H9 (cell line): ENCODE measurements at regions not wholly inside any gene's neighbourhood (a gene's known extent, or its start where the extent isn't known, plus 50 kb on each side); places are given as distances from the start of the nearest gene placed in this dataset.

Experiments
- DNase-seq: peaks from one replicate; pipeline ENCODE4 v3.0.0-alpha.2; 2017
- H2AFZ ChIP-seq: one replicate; pipeline ENCODE4 v1.6.1; 2013; ENCODE audit warnings: mild to moderate bottlenecking, low read length, control low read depth, moderate library complexity
- H2AK5ac ChIP-seq: 2 replicates; pipeline ENCODE4 v1.6.1; 2013; ENCODE audit warnings: low read length, control low read depth, mixed read lengths; ENCODE audit not compliant: insufficient read length
- H2BK120ac ChIP-seq: one replicate; pipeline ENCODE4 v1.6.1; 2013; ENCODE audit warnings: low read depth, mild to moderate bottlenecking, low read length, control low read depth, inconsistent platforms; ENCODE audit not compliant: poor library complexity, severe bottlenecking
- H2BK12ac ChIP-seq: 2 replicates; pipeline ENCODE4 v1.6.1; 2013; ENCODE audit warnings: low read length, control low read depth, mixed read lengths, low read depth; ENCODE audit not compliant: insufficient read length
- H2BK15ac ChIP-seq: 2 replicates; pipeline ENCODE4 v1.6.1; 2013; ENCODE audit warnings: low read depth, low read length, control low read depth
- H2BK20ac ChIP-seq: one replicate; pipeline ENCODE4 v1.6.1; 2013; ENCODE audit warnings: low read depth, mild to moderate bottlenecking, low read length, control low read depth, inconsistent platforms; ENCODE audit not compliant: poor library complexity, severe bottlenecking
- H2BK5ac ChIP-seq: 2 replicates; pipeline ENCODE4 v1.6.1; 2013; ENCODE audit warnings: low read length, control low read depth, mixed read lengths; ENCODE audit not compliant: insufficient read length
- H3K14ac ChIP-seq: 2 replicates; pipeline ENCODE4 v1.6.1; 2013; ENCODE audit warnings: low read length, control low read depth; ENCODE audit not compliant: insufficient read depth
- H3K18ac ChIP-seq: 2 replicates; pipeline ENCODE4 v1.6.1; 2013; ENCODE audit warnings: low read depth, mild to moderate bottlenecking, mixed read lengths, low read length, control low read depth; ENCODE audit not compliant: insufficient read length
- H3K23ac ChIP-seq: 2 replicates; pipeline ENCODE4 v1.6.1; 2013; ENCODE audit warnings: low read length, control low read depth, mixed read lengths, low read depth; ENCODE audit not compliant: insufficient read length
- H3K23me2 ChIP-seq: 2 replicates; pipeline ENCODE4 v1.6.1; 2013; ENCODE audit warnings: low read depth, mild to moderate bottlenecking, mixed read lengths, low read length, control low read depth; ENCODE audit not compliant: insufficient read length, poor library complexity, severe bottlenecking
- H3K27ac ChIP-seq: 2 replicates; pipeline ENCODE4 v1.5.1; 2013; ENCODE audit warnings: low read length, control low read depth, mixed read lengths, low read depth; ENCODE audit not compliant: insufficient read length
- H3K27me3 ChIP-seq: 2 replicates; pipeline ENCODE4 v1.6.1; 2013; ENCODE audit warnings: low read length, control low read depth, inconsistent platforms; ENCODE audit not compliant: insufficient read depth
- H3K4ac ChIP-seq: 2 replicates; pipeline ENCODE4 v1.6.1; 2013; ENCODE audit warnings: low read depth, mild to moderate bottlenecking, control low read depth, inconsistent platforms, low read length, moderate library complexity
- H3K4me1 ChIP-seq: 2 replicates; pipeline ENCODE4 v1.6.1; 2013; ENCODE audit warnings: low read length, control low read depth, inconsistent platforms; ENCODE audit not compliant: insufficient read depth
- H3K4me2 ChIP-seq: 2 replicates; pipeline ENCODE4 v1.6.1; 2013; ENCODE audit warnings: low read length, control low read depth, mixed read lengths; ENCODE audit not compliant: insufficient read length, insufficient read depth
- H3K56ac ChIP-seq: 2 replicates; pipeline ENCODE4 v1.6.1; 2013; ENCODE audit warnings: low read depth, mild to moderate bottlenecking, mixed read lengths, low read length, control low read depth; ENCODE audit not compliant: insufficient read length
- H3K79me1 ChIP-seq: 2 replicates; pipeline ENCODE4 v1.6.1; 2013; ENCODE audit warnings: low read depth, mild to moderate bottlenecking, moderate library complexity, low read length, control low read depth, inconsistent platforms; ENCODE audit not compliant: insufficient read depth, poor library complexity, severe bottlenecking
- H3K79me2 ChIP-seq: 2 replicates; pipeline ENCODE4 v1.6.1; 2013; ENCODE audit warnings: low read length, control low read depth, inconsistent platforms; ENCODE audit not compliant: insufficient read depth
- H3K9ac ChIP-seq: 2 replicates; pipeline ENCODE4 v1.6.1; 2013; ENCODE audit warnings: low read length, control low read depth, mixed read lengths; ENCODE audit not compliant: insufficient read length; ENCODE audit errors: extremely low read depth
- H3K9me3 ChIP-seq: one replicate; pipeline ENCODE4 v1.6.1; 2013; ENCODE audit warnings: low read depth, low read length, inconsistent platforms; ENCODE audit not compliant: control insufficient read depth
- H3T11ph ChIP-seq: one replicate; pipeline ENCODE4 v1.6.1; 2013; ENCODE audit warnings: mild to moderate bottlenecking, low read length, control low read depth, inconsistent platforms
- H4K20me1 ChIP-seq: one replicate; pipeline ENCODE4 v1.6.1; 2013; ENCODE audit not compliant: control insufficient read depth, insufficient read length, insufficient read depth
- H4K5ac ChIP-seq: 2 replicates; pipeline ENCODE4 v1.6.1; 2013; ENCODE audit warnings: low read depth, mild to moderate bottlenecking, mixed read lengths, low read length, control low read depth; ENCODE audit not compliant: insufficient read length
- H4K8ac ChIP-seq: replicated peaks from 2 replicates; pipeline ENCODE4 v1.6.1; 2013; ENCODE audit warnings: low read length, control low read depth, mixed read lengths, low read depth; ENCODE audit not compliant: insufficient read length
- H4K91ac ChIP-seq: 2 replicates; pipeline ENCODE4 v1.6.1; 2013; ENCODE audit warnings: low read depth, mild to moderate bottlenecking, moderate library complexity, mixed read lengths, low read length, control low read depth; ENCODE audit not compliant: insufficient read length
- H3K27ac Mint-ChIP-seq, 3 experiments: 2 replicates in 2 of 3; 3 replicates in 1 of 3; pipeline ENCODE4 v1.8.0; 2020 to 2021; ENCODE audit warnings: mixed read lengths in 3 of 3, mild to moderate bottlenecking in 1 of 3, moderate library complexity in 1 of 3
- H3K27me3 Mint-ChIP-seq: 2 replicates; pipeline ENCODE4 v1.8.0; 2021; ENCODE audit warnings: low read depth, mild to moderate bottlenecking, moderate library complexity, mixed read lengths
- H3K36me3 Mint-ChIP-seq, 3 experiments: 2 replicates in 2 of 3; 3 replicates in 1 of 3; pipeline ENCODE4 v1.8.0; 2020 to 2021; ENCODE audit warnings: low read depth in 3 of 3, mixed read lengths in 3 of 3; ENCODE audit not compliant: insufficient read depth in 1 of 3
- H3K4me1 Mint-ChIP-seq, 2 experiments: 2 replicates each; pipeline ENCODE4 v1.8.0; 2020; ENCODE audit warnings: mixed read lengths in 2 of 2
- H3K4me3 Mint-ChIP-seq, 2 experiments: 2 replicates in 1 of 2; 3 replicates in 1 of 2; pipeline ENCODE4 v1.8.0; 2020 to 2021; ENCODE audit warnings: mild to moderate bottlenecking in 2 of 2, mixed read lengths in 2 of 2, moderate library complexity in 1 of 2
- H3K9me3 Mint-ChIP-seq, 2 experiments: 2 replicates in 1 of 2; 3 replicates in 1 of 2; pipeline ENCODE4 v1.8.0; 2020; ENCODE audit warnings: mild to moderate bottlenecking in 2 of 2, mixed read lengths in 2 of 2, moderate library complexity in 1 of 2
- CTCF ChIP-seq: fragments of 200-600 bp; sonication (generic); conservative IDR thresholded peaks from 3 replicates; pipeline ENCODE4 v1.8.0; 2021; ENCODE audit warnings: antibody characterized with exemption, mild to moderate bottlenecking
- WGBS: extraction: QIAGEN DNeasy Blood & Tissue Kit; methylation state at CpG from one replicate; pipeline ENCODE4 v1.1.7; 2013; ENCODE audit warnings: missing lambda C conversion rate, low lambda C conversion rate, mixed read lengths; ENCODE audit not compliant: insufficient read length; ENCODE audit errors: extremely low coverage; 5-methylcytosine and 5-hydroxymethylcytosine counted together

GRCh38 chr1:29632806-29633615 is 396.7 kb downstream of the PTPRU start:
- DNase-seq, result peak; percentile 20
- WGBS, result no CpG with 5 or more reads among the region's 11 CpGs
- no peaks in the 10 kb centered on the region for H3K4me1 ChIP-seq

More at GRCh38 chr1:29632806-29633615, 396.7 kb downstream of the PTPRU start:
- H4K20me1 ChIP-seq, result no peaks in the 10 kb centered on the region
- no peaks in the 10 kb centered on the region for H3K79me2 ChIP-seq
- no peak overlapping the region for H3T11ph ChIP-seq
- Mint-ChIP-seq H3K9me3 (no peaks in the 10 kb centered on the region), H3K36me3 (no peaks in the 10 kb centered on the region), H3K4me1 (peaks cover 0 to 5% of the 10 kb centered on the region in 2 experiments; a peak in 2 of 4 replicates), H3K4me3 (no peak overlapping the region), H3K27ac (no peak overlapping the region; a peak in 1 of 7 replicates), H3K27me3 (no peaks in the 10 kb centered on the region; the same call in 1 of the 2 replicates)
- no peak overlapping the region for H2BK12ac ChIP-seq
- no peak overlapping the region for H3K4me2 ChIP-seq
- no peak overlapping the region for H3K56ac ChIP-seq
- no peak overlapping the region for H3K4ac ChIP-seq
- no peak overlapping the region for H4K91ac ChIP-seq
- H3K23me2 ChIP-seq, result no peaks in the 10 kb centered on the region
- H3K79me1 ChIP-seq, result no peaks in the 10 kb centered on the region
- no peak overlapping the region for H3K27ac ChIP-seq
- H3K14ac ChIP-seq, result no peak overlapping the region
- no peak overlapping the region for H2AFZ ChIP-seq
- no peak overlapping the region for H2BK20ac ChIP-seq
- H4K8ac ChIP-seq, result no peak overlapping the region
- no peak overlapping the region for H2AK5ac ChIP-seq
- H2BK120ac ChIP-seq, result no peak overlapping the region
- no peak overlapping the region for H3K18ac ChIP-seq
- TF ChIP-seq CTCF, result no peak
- no peak overlapping the region for H2BK5ac ChIP-seq
- no peaks in the 10 kb centered on the region for H3K9me3 ChIP-seq
- no peaks in the 10 kb centered on the region for H3K27me3 ChIP-seq
- H4K5ac ChIP-seq, result no peak overlapping the region
- no peak overlapping the region for H2BK15ac ChIP-seq
- no peak overlapping the region for H3K23ac ChIP-seq
- no peak overlapping the region for H3K9ac ChIP-seq
